A673 (cell line): ENCODE measurements at regions not wholly inside any gene's neighbourhood (a gene's known extent, or its start where the extent isn't known, plus 50 kb on each side); places are given as distances from the start of the nearest gene placed in this dataset.

Source experiments
- EZH2 ChIP-seq: fragments of 200-600 bp; sonication (generic); IDR thresholded peaks from 2 replicates; pipeline ENCODE4 v1.6.1; 2017; ENCODE audit warnings: borderline replicate concordance, low read depth, mild to moderate bottlenecking, mixed read lengths, antibody characterized with exemption, low read length; ENCODE audit not compliant: poor library complexity, severe bottlenecking
- TF ChIP-seq, protein P1 (sequence below): fragments of 300-800, 200-600 bp; sonication (generic); conservative IDR thresholded peaks from 2 replicates; pipeline ENCODE4 v1.5.1; 2017; ENCODE audit warnings: low read depth, mild to moderate bottlenecking, antibody characterized with exemption, low read length, moderate library complexity, mixed read lengths

DNA sequence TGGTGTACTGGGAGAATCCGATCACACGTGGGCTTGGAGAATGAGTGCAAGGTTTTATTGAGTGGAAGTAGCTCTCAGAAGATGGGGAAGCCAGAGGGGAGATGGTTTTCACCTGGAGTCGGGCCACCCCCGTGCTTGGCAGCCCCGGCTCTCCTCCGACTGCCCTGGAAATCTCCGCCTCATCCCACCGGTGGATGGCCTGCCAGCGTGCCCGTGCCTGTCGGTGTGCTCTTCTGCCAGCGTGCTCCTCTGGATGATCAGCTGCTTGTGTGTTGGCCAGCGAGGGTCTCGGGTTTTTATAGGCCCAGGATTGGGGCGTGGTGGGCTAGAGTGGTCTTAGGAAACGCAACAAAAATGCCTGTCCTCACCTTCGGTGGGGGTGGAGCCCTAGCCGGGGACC is 368.0 kb downstream of the FAT4 start:
- TF ChIP-seq, protein P1, sequence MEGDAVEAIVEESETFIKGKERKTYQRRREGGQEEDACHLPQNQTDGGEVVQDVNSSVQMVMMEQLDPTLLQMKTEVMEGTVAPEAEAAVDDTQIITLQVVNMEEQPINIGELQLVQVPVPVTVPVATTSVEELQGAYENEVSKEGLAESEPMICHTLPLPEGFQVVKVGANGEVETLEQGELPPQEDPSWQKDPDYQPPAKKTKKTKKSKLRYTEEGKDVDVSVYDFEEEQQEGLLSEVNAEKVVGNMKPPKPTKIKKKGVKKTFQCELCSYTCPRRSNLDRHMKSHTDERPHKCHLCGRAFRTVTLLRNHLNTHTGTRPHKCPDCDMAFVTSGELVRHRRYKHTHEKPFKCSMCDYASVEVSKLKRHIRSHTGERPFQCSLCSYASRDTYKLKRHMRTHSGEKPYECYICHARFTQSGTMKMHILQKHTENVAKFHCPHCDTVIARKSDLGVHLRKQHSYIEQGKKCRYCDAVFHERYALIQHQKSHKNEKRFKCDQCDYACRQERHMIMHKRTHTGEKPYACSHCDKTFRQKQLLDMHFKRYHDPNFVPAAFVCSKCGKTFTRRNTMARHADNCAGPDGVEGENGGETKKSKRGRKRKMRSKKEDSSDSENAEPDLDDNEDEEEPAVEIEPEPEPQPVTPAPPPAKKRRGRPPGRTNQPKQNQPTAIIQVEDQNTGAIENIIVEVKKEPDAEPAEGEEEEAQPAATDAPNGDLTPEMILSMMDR = no peak
- no peak for TF ChIP-seq EZH2
